Renal cortex interstitium (tissue), 11 donors: ENCODE measurements at regions not wholly inside any gene's neighbourhood (a gene's known extent, or its start where the extent isn't known, plus 50 kb on each side); places are given as distances from the start of the nearest gene placed in this dataset.

ENCODE experiments used
- DNase-seq, 11 donors: peaks; one replicate each; pipeline ENCODE4 v3.0.0-alpha.2; 2013; ENCODE audit warnings: low read depth in 9 of 11, low spot score in 4 of 11; ENCODE audit errors: extremely low read depth in 1 of 11

- DNase-seq, result no peak
Observed at GRCh38 chr6:56005426-56005825, 130.0 kb upstream of the BMP5 start.

GRCh38 chr6:56004426-56004825, 129.0 kb upstream of the BMP5 start:
- DNase-seq, result no peak

GRCh38 chr6:56003616-56004015, 128.2 kb upstream of the BMP5 start:
- DNase-seq, result no peak

GRCh38 chr6:56002336-56002735, 126.9 kb upstream of the BMP5 start:
- no peak for DNase-seq

- peak in 4 of 11 donors; percentile 11 to 27 (median 12) for DNase-seq
Observed at GRCh38 chr6:55998576-55998975, 123.2 kb upstream of the BMP5 start.

GRCh38 chr6:55997223-55997874, 122.0 kb upstream of the BMP5 start:
- no peak for DNase-seq

GRCh38 chr6:55994531-55994930, 119.1 kb upstream of the BMP5 start:
- DNase-seq, result no peak

- DNase-seq, result no peak
Observed at GRCh38 chr6:55993418-55993817, 118.0 kb upstream of the BMP5 start.

- DNase-seq, result no peak
Observed at GRCh38 chr6:55992546-55992945, 117.2 kb upstream of the BMP5 start.

GRCh38 chr6:55985309-55985708, 109.9 kb upstream of the BMP5 start:
- DNase-seq, result no peak

GRCh38 chr6:55983861-55984260, 108.5 kb upstream of the BMP5 start:
- no peak for DNase-seq

- DNase-seq, result no peak
Observed at GRCh38 chr6:55981660-55982059, 106.3 kb upstream of the BMP5 start.

- DNase-seq, result peak in 10 of 11 donors; percentile 28 to 69 (median 41)
Observed at GRCh38 chr6:55980627-55981211, 105.3 kb upstream of the BMP5 start.

- DNase-seq, result no peak
Observed at GRCh38 chr6:55979526-55979925, 104.1 kb upstream of the BMP5 start.

- DNase-seq, result peak in 1 of 11 donors; percentile 9
Observed at GRCh38 chr6:55977959-55978665, 102.7 kb upstream of the BMP5 start.

GRCh38 chr6:55974688-55975087, 99.3 kb upstream of the BMP5 start:
- DNase-seq, result no peak

- DNase-seq, result no peak
Observed at GRCh38 chr6:55972091-55972490, 96.7 kb upstream of the BMP5 start.

- no peak for DNase-seq
Observed at GRCh38 chr6:55969526-55969925, 94.1 kb upstream of the BMP5 start.

- DNase-seq, result no peak
Observed at GRCh38 chr6:55968926-55969325, 93.5 kb upstream of the BMP5 start.

- DNase-seq, result no peak
Observed at GRCh38 chr6:55964136-55964535, 88.7 kb upstream of the BMP5 start.

GRCh38 chr6:55963301-55963700, 87.9 kb upstream of the BMP5 start:
- DNase-seq, result no peak
